GM06990 (cell line): ENCODE measurements at regions not wholly inside any gene's neighbourhood (a gene's known extent, or its start where the extent isn't known, plus 50 kb on each side); places are given as distances from the start of the nearest gene placed in this dataset.

ENCODE experiments used
- DNase-seq: peaks from one replicate; pipeline ENCODE4 v3.0.0-alpha.2; 2011; ENCODE audit not compliant: insufficient read length; ENCODE audit errors: extremely low read depth
- H3K27me3 ChIP-seq: replicated peaks from 2 replicates; pipeline ENCODE4 v1.6.0; 2011; ENCODE audit warnings: low read length; ENCODE audit not compliant: control insufficient read depth, insufficient read depth
- H3K36me3 ChIP-seq: 2 replicates; pipeline ENCODE4 v1.5.1; 2011; ENCODE audit warnings: low read length; ENCODE audit not compliant: control insufficient read depth, insufficient read depth
- H3K4me3 ChIP-seq: replicated peaks from 2 replicates; pipeline ENCODE4 v1.5.1; 2011; ENCODE audit warnings: low read depth, mild to moderate bottlenecking, control low read depth, low read length
- CTCF ChIP-seq: IDR thresholded peaks from 2 replicates; pipeline ENCODE4 v1.5.1; 2011; ENCODE audit warnings: low read length, control low read depth, mild to moderate bottlenecking, inconsistent platforms; ENCODE audit not compliant: insufficient read depth, poor library complexity, severe bottlenecking

- H3K27me3 ChIP-seq, result no peaks in the 10 kb centered on the region
- no peaks in the 10 kb centered on the region for H3K36me3 ChIP-seq
- DNase-seq, result no peak
- H3K4me3 ChIP-seq, result no peak overlapping the region
- TF ChIP-seq CTCF, result no peak
These were observed 542.3 kb downstream of the BCOR start for GRCh38 chrX:39555431-39555830.

GRCh38 chrX:39556056-39556455 is 541.7 kb downstream of the BCOR start:
- no peak for TF ChIP-seq CTCF
- no peaks in the 10 kb centered on the region for H3K36me3 ChIP-seq
- no peaks in the 10 kb centered on the region for H3K27me3 ChIP-seq
- no peak for DNase-seq
- no peak overlapping the region for H3K4me3 ChIP-seq

DNA sequence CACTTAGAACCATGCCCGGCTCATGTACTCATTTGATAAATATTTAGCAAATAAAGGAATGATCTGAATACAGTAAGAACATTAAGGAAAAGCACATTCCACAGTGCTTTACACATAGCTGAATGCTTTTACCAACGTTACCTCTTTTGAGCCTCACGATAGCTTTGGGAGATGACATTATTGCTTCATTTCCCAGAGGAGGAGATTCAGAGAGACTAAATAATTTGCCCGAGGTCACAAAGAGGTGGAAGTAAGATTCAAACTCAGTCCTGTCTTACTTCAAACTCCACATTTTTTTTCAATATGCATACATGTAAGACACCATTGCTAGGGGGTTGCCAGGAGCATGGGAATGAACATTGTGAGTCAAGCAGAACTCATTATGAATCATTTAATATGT is 538.5 kb downstream of the BCOR start:
- TF ChIP-seq CTCF, result no peak
- H3K27me3 ChIP-seq, result no peaks in the 10 kb centered on the region
- no peaks in the 10 kb centered on the region for H3K36me3 ChIP-seq
- no peak overlapping the region for H3K4me3 ChIP-seq
- DNase-seq, result no peak

DNA sequence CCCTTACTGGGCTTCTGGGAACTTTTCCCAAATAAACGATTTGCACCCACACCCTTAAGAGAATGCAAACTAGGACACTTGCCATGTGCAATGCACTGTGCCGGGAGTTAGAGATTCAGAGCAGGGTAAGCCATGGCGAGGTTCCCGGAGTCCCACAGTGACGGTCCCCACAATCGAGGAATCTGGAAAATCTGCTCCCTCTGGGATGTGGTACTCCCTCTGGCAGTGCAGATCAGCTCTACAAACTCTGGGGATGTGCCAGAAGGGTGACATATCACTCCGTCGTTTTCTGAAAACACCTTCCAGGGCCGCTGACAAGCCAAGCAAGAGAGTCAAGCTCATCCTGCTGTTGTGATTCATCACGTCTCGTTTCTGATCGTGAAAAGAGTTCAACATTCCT is 537.5 kb downstream of the BCOR start:
- TF ChIP-seq CTCF, result no peak
- Histone ChIP-seq H3K4me3 (no peak overlapping the region), H3K36me3 (no peaks in the 10 kb centered on the region), H3K27me3 (no peaks in the 10 kb centered on the region)
- DNase-seq, result no peak

DNA sequence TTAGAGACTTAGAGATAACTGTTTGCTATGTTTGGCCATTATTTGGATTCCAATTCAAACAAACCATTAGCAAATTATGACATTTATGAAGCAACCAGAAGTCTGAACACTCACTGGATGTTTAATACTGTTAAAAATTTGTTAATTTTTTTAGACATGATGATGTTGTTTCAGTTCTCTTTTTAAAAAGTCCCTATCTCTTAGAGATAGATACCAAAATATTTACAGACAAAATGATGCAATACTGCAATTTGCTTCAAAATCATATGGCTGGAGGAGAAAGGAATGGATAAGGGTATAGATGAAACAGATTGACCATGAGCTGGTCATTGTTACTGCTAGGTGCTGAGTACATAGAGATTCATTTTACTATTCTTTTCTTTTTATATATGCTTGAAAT is 534.6 kb downstream of the BCOR start:
- H3K4me3 ChIP-seq, result no peak overlapping the region
- no peaks in the 10 kb centered on the region for H3K27me3 ChIP-seq
- DNase-seq, result no peak
- TF ChIP-seq CTCF, result no peak
- no peaks in the 10 kb centered on the region for H3K36me3 ChIP-seq

- Histone ChIP-seq H3K4me3 (no peak overlapping the region), H3K27me3 (no peaks in the 10 kb centered on the region), H3K36me3 (no peaks in the 10 kb centered on the region)
- TF ChIP-seq CTCF, result no peak
- DNase-seq, result no peak
These were observed 533.0 kb downstream of the BCOR start for GRCh38 chrX:39564751-39565150.
